Neural progenitor cell (in vitro differentiated cells): ENCODE measurements at regions not wholly inside any gene's neighbourhood (a gene's known extent, or its start where the extent isn't known, plus 50 kb on each side); places are given as distances from the start of the nearest gene placed in this dataset.

ENCODE experiments used
- CTCF ChIP-seq: fragments of 200-600 bp; sonication (generic); IDR thresholded peaks from 2 replicates; pipeline ENCODE4 v1.5.1; 2017; ENCODE audit warnings: antibody characterized with exemption, mild to moderate bottlenecking
- EZH2 ChIP-seq: fragments of 200-600 bp; sonication (generic); IDR thresholded peaks from 2 replicates; pipeline ENCODE4 v1.6.1; 2017; ENCODE audit warnings: antibody characterized with exemption, mild to moderate bottlenecking, moderate library complexity
- EZH2phosphoT487 ChIP-seq: fragments of 200-600 bp; sonication (generic); IDR thresholded peaks from 2 replicates; pipeline ENCODE4 v1.6.1; 2017; ENCODE audit warnings: antibody characterized with exemption

GRCh38 chr3:130576375-130577266 lies 59.6 kb downstream of the COL6A6 start:
- TF ChIP-seq CTCF (no peak), EZH2 (no peak), EZH2phosphoT487 (no peak)
